Adrenal gland (tissue), 5 donors: ENCODE measurements at regions not wholly inside any gene's neighbourhood (a gene's known extent, or its start where the extent isn't known, plus 50 kb on each side); places are given as distances from the start of the nearest gene placed in this dataset.

Experiments used
- POLR2A ChIP-seq, 2 donors: fragments of 450-650 bp; IDR thresholded peaks; one replicate each; pipeline ENCODE4 v1.6.1; 2017; ENCODE audit warnings: antibody characterized with exemption in 2 of 2, mild to moderate bottlenecking in 2 of 2, moderate library complexity in 1 of 2
- TF ChIP-seq, protein P1 (sequence below), 6 experiments: fragments of 450-650 bp in 4 of 6; fragments of 200-600 bp in 2 of 6; sonication (generic) in 1 of 6; IDR thresholded peaks; 1 replicate in 5 of 6; 2 replicates in 1 of 6; pipeline versions ENCODE4 v1.5.1 to v1.8.0; 2016 to 2021; ENCODE audit warnings: antibody characterized with exemption in 6 of 6, mild to moderate bottlenecking in 2 of 6, moderate library complexity in 1 of 6
- donor health status: DM: no; HTN: no; CAD: no.

DNA sequence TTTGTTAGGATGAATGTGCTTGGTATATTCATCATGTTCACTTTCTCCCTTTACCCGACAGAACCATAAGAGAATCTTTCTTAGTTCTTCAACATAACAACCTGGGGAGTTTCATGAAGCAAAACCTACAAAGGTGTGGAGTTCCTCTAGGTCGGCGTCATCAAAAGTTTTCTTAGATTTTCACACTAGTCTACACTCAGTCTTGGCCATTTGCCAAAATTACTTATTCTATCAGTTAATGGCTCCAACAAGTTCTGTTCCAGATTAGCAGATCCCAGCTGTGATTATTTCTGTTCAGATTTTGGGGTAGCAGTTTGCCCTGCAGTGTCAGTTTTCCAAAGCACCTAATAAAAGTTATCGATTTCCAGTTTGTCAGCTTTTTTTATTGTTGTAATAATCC, 935.8 kb upstream of the RAG2 start:
- TF ChIP-seq, protein P1, sequence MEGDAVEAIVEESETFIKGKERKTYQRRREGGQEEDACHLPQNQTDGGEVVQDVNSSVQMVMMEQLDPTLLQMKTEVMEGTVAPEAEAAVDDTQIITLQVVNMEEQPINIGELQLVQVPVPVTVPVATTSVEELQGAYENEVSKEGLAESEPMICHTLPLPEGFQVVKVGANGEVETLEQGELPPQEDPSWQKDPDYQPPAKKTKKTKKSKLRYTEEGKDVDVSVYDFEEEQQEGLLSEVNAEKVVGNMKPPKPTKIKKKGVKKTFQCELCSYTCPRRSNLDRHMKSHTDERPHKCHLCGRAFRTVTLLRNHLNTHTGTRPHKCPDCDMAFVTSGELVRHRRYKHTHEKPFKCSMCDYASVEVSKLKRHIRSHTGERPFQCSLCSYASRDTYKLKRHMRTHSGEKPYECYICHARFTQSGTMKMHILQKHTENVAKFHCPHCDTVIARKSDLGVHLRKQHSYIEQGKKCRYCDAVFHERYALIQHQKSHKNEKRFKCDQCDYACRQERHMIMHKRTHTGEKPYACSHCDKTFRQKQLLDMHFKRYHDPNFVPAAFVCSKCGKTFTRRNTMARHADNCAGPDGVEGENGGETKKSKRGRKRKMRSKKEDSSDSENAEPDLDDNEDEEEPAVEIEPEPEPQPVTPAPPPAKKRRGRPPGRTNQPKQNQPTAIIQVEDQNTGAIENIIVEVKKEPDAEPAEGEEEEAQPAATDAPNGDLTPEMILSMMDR (IDR thresholded peaks at IDR 0.05): no peak
- no peak for TF ChIP-seq POLR2A (IDR thresholded peaks at IDR 0.05)
